DLD1 (cell line): ENCODE measurements at regions not wholly inside any gene's neighbourhood (a gene's known extent, or its start where the extent isn't known, plus 50 kb on each side); places are given as distances from the start of the nearest gene placed in this dataset.

Source experiments
- in situ Hi-C: cut with HindIII; loops from 2 replicates; pipeline ENCODE4 v1.10.0; 2017; ENCODE audit warnings: low sequenced_read_pairs

- in situ Hi-C loops, result no loop called here
Measured at GRCh38 chr17:79406316-79406715, 204.5 kb downstream of the RBFOX3 start.

GRCh38 chr17:79405823-79406222, 205.0 kb downstream of the RBFOX3 start:
- in situ Hi-C loops, result no loop called here

- in situ Hi-C loops, result no loop called here
Measured at GRCh38 chr17:79404136-79404911, 206.5 kb downstream of the RBFOX3 start.

- in situ Hi-C loops, result no loop called here
Measured at GRCh38 chr17:79401704-79402674, 208.9 kb downstream of the RBFOX3 start.

- in situ Hi-C loops, result no loop called here
Measured at GRCh38 chr17:79400989-79401703, 209.7 kb downstream of the RBFOX3 start.

GRCh38 chr17:79399610-79400144, 211.2 kb downstream of the RBFOX3 start:
- in situ Hi-C loops, result loop anchor here (25.0 kb wide), 1 partner anchor 212 kb away; no protein-coding TSS in a partner anchor

GRCh38 chr17:79398441-79398840, 212.4 kb downstream of the RBFOX3 start:
- in situ Hi-C loops, result loop anchor here (25.0 kb wide), 1 partner anchor 211 kb away; no protein-coding TSS in a partner anchor

- in situ Hi-C loops, result loop anchor here (25.0 kb wide), 1 partner anchor 209 kb away; no protein-coding TSS in a partner anchor
Measured at GRCh38 chr17:79396696-79397095, 214.2 kb downstream of the RBFOX3 start.

GRCh38 chr17:79395545-79395944, 215.3 kb downstream of the RBFOX3 start:
- in situ Hi-C loops, result loop anchor here (25.0 kb wide), 1 partner anchor 208 kb away; no protein-coding TSS in a partner anchor

- in situ Hi-C loops, result loop anchor here (25.0 kb wide), 1 partner anchor 208 kb away; no protein-coding TSS in a partner anchor
Measured at GRCh38 chr17:79395066-79395465, 215.8 kb downstream of the RBFOX3 start.

GRCh38 chr17:79393358-79394052, 217.3 kb downstream of the RBFOX3 start:
- in situ Hi-C loops, result loop anchor here (25.0 kb wide), 1 partner anchor 206 kb away; no protein-coding TSS in a partner anchor

GRCh38 chr17:79392598-79392997, 218.3 kb downstream of the RBFOX3 start:
- in situ Hi-C loops, result loop anchor here (25.0 kb wide), 1 partner anchor 205 kb away; no protein-coding TSS in a partner anchor

GRCh38 chr17:79391376-79392233, 219.2 kb downstream of the RBFOX3 start:
- in situ Hi-C loops, result loop anchor here (25.0 kb wide), 1 partner anchor 204 kb away; no protein-coding TSS in a partner anchor

- in situ Hi-C loops, result loop anchor here (25.0 kb wide), 1 partner anchor 203 kb away; no protein-coding TSS in a partner anchor
Measured at GRCh38 chr17:79389896-79390295, 221.0 kb downstream of the RBFOX3 start.

GRCh38 chr17:79388556-79389295, 222.1 kb downstream of the RBFOX3 start:
- in situ Hi-C loops, result loop anchor here (25.0 kb wide), 1 partner anchor 201 kb away; no protein-coding TSS in a partner anchor

GRCh38 chr17:79387783-79388182, 223.1 kb downstream of the RBFOX3 start:
- in situ Hi-C loops, result loop anchor here (25.0 kb wide), 1 partner anchor 200 kb away; no protein-coding TSS in a partner anchor

GRCh38 chr17:79385962-79386563, 224.8 kb downstream of the RBFOX3 start:
- in situ Hi-C loops, result loop anchor here (25.0 kb wide), 1 partner anchor 199 kb away; no protein-coding TSS in a partner anchor
